Parathyroid adenoma (tissue), 2 donors: ENCODE measurements at regions not wholly inside any gene's neighbourhood (a gene's known extent, or its start where the extent isn't known, plus 50 kb on each side); places are given as distances from the start of the nearest gene placed in this dataset.

Source experiments
- H2AFZ ChIP-seq: fragments of 300-600 bp; sonication (generic); one replicate; pipeline ENCODE4 v1.7.0; 2017; ENCODE audit warnings: antibody characterized with exemption, mild to moderate bottlenecking
- H3K27ac ChIP-seq: fragments of 300-600 bp; sonication (generic); one replicate; pipeline ENCODE4 v1.7.0; 2017
- H3K27me3 ChIP-seq: fragments of 300-600 bp; sonication (generic); one replicate; pipeline ENCODE4 v1.7.0; 2017; ENCODE audit warnings: low read length; ENCODE audit not compliant: control insufficient read depth, insufficient read depth
- H3K36me3 ChIP-seq: fragments of 300-600 bp; sonication (generic); one replicate; pipeline ENCODE4 v1.7.0; 2017; ENCODE audit warnings: low read length; ENCODE audit not compliant: control insufficient read depth, insufficient read depth
- H3K4me1 ChIP-seq: fragments of 300-600 bp; sonication (generic); one replicate; pipeline ENCODE4 v1.7.0; 2017; ENCODE audit warnings: control low read depth
- H3K4me2 ChIP-seq: fragments of 300-600 bp; sonication (generic); one replicate; pipeline ENCODE4 v1.7.0; 2017; ENCODE audit warnings: low read length
- H3K4me3 ChIP-seq: fragments of 300-600 bp; sonication (generic); one replicate; pipeline ENCODE4 v1.7.0; 2017; ENCODE audit warnings: low read depth, low read length
- H3K79me2 ChIP-seq: fragments of 300-600 bp; sonication (generic); one replicate; pipeline ENCODE4 v1.7.0; 2017; ENCODE audit warnings: control low read depth
- H3K9ac ChIP-seq: fragments of 300-600 bp; sonication (generic); one replicate; pipeline ENCODE4 v1.7.0; 2017; ENCODE audit warnings: mild to moderate bottlenecking
- H3K9me3 ChIP-seq: fragments of 300-600 bp; sonication (generic); one replicate; pipeline ENCODE4 v1.7.0; 2017; ENCODE audit warnings: low read length; ENCODE audit not compliant: control insufficient read depth
- TF ChIP-seq, protein P1 (sequence below): fragments of 300-600 bp; sonication (generic); IDR thresholded peaks from one replicate; pipeline ENCODE4 v1.7.0; 2017; ENCODE audit warnings: antibody characterized with exemption, mild to moderate bottlenecking
- donor health status: primary hyperparathyroidism.

DNA sequence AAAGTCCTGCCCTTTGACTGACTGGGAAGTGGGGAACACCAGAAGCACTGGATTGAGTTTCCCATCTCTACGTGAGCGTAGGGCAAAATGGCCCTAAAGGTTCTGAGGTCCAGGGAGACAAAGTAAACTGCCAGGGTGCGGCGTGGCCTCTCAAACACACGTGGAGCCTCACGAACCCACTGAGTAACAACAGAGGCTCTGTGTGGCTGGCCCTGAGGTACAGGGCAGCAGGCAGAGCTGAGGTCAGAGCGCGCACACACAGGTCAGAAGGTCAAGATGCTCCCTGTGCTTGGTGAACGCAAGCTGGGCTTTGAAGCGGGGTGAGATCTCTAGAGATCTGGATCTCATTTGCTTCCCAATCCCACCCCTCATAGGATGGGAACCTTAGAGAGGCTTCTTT lies 99.0 kb upstream of the ZMIZ1 start:
- peaks cover 29% of the 10 kb centered on the region for H3K79me2 ChIP-seq
- no peaks in the 10 kb centered on the region for H3K27me3 ChIP-seq
- no peak overlapping the region for H3K4me2 ChIP-seq
- H3K9me3 ChIP-seq, result no peaks in the 10 kb centered on the region
- TF ChIP-seq, protein P1, sequence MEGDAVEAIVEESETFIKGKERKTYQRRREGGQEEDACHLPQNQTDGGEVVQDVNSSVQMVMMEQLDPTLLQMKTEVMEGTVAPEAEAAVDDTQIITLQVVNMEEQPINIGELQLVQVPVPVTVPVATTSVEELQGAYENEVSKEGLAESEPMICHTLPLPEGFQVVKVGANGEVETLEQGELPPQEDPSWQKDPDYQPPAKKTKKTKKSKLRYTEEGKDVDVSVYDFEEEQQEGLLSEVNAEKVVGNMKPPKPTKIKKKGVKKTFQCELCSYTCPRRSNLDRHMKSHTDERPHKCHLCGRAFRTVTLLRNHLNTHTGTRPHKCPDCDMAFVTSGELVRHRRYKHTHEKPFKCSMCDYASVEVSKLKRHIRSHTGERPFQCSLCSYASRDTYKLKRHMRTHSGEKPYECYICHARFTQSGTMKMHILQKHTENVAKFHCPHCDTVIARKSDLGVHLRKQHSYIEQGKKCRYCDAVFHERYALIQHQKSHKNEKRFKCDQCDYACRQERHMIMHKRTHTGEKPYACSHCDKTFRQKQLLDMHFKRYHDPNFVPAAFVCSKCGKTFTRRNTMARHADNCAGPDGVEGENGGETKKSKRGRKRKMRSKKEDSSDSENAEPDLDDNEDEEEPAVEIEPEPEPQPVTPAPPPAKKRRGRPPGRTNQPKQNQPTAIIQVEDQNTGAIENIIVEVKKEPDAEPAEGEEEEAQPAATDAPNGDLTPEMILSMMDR, result no peak
- H3K36me3 ChIP-seq, result no peaks in the 10 kb centered on the region
- no peak overlapping the region for H3K27ac ChIP-seq
- H2AFZ ChIP-seq, result no peak overlapping the region
- no peak overlapping the region for H3K4me3 ChIP-seq
- H3K4me1 ChIP-seq, result peaks cover 42% of the 10 kb centered on the region
- H3K9ac ChIP-seq, result no peak overlapping the region

GRCh38 chr10:78970261-78970660 lies 98.5 kb upstream of the ZMIZ1 start:
- H3K4me3 ChIP-seq, result no peak overlapping the region

DNA sequence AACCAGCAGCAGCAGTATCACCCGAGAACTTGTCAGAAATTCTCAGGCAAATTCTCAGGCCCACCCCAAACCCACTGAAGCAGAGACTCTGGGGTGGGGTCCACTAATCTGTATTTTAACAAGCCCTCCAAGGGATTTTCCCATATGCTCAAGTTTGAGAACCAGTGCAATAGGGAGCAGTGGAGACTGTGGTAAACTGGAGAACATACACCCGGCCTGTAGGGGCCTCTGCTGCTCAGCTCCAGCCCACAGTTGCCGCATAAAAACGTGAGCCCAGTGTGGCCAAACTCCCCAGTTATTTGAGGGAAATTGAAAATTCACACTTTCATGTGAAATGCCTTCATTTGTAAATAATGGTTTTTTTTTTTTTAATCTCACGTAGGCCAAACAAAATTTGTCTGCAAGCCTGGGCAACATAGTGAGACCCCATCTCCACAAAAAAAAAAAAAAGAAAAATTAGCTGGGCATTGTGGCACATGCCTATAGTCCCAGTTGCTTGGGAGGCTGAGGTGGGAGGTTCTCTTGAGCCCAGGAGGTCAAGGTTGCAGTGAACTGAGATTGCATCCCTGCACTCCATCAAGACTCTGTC lies 97.6 kb upstream of the ZMIZ1 start:
- H3K27ac ChIP-seq, result no peak overlapping the region

More at GRCh38 chr10:78970261-78970660, 98.5 kb upstream of the ZMIZ1 start:
- no peak overlapping the region for H3K4me2 ChIP-seq
- no peaks in the 10 kb centered on the region for H3K36me3 ChIP-seq
- TF ChIP-seq, protein P1, result no peak
- H3K27me3 ChIP-seq, result no peaks in the 10 kb centered on the region
- H3K9ac ChIP-seq, result no peak overlapping the region
- peaks cover 42% of the 10 kb centered on the region for H3K4me1 ChIP-seq
- peaks cover 29% of the 10 kb centered on the region for H3K79me2 ChIP-seq
- H3K9me3 ChIP-seq, result no peaks in the 10 kb centered on the region
- no peak overlapping the region for H2AFZ ChIP-seq
- no peak overlapping the region for H3K27ac ChIP-seq

GRCh38 chr10:78972160-78972946 lies 96.4 kb upstream of the ZMIZ1 start:
- H3K27me3 ChIP-seq, result no peaks in the 10 kb centered on the region
- H2AFZ ChIP-seq, result peak overlapping the region; percentile 75
- H3K36me3 ChIP-seq, result no peaks in the 10 kb centered on the region
- TF ChIP-seq, protein P1, result no peak
- peaks cover 21% of the 10 kb centered on the region for H3K79me2 ChIP-seq
- peak overlapping the region; percentile 7 for H3K9ac ChIP-seq
- peak overlapping the region; percentile 57 for H3K4me3 ChIP-seq
- H3K27ac ChIP-seq, result peak overlapping the region; percentile 99
- H3K9me3 ChIP-seq, result no peaks in the 10 kb centered on the region
- peaks cover 47% of the 10 kb centered on the region for H3K4me1 ChIP-seq
- H3K4me2 ChIP-seq, result peak overlapping the region; percentile 76

More for the DNA sequence above, 97.6 kb upstream of the ZMIZ1 start:
- Histone ChIP-seq H3K9ac (no peak overlapping the region), H3K9me3 (no peaks in the 10 kb centered on the region), H3K79me2 (peaks cover 25% of the 10 kb centered on the region), H3K4me1 (peaks cover 39% of the 10 kb centered on the region), H3K27me3 (no peaks in the 10 kb centered on the region), H3K4me2 (no peak overlapping the region), H3K36me3 (no peaks in the 10 kb centered on the region), H3K4me3 (no peak overlapping the region), H2AFZ (no peak overlapping the region)
- TF ChIP-seq, protein P1, result no peak
